D721Med (cell line): ENCODE measurements at regions not wholly inside any gene's neighbourhood (a gene's known extent, or its start where the extent isn't known, plus 50 kb on each side); places are given as distances from the start of the nearest gene placed in this dataset.

Experiments
- DNase-seq: peaks from one replicate; pipeline ENCODE4 v3.0.0; 2011; ENCODE audit warnings: low spot score; ENCODE audit not compliant: insufficient read length
- FAIRE-seq: peaks from 2 replicates; lab custom pipeline; 2011; peaks lifted over from hg19 to GRCh38; lab: Jason Lieb, UNC
- TF ChIP-seq, protein P1 (sequence below): IDR thresholded peaks from 2 replicates; pipeline ENCODE4 v1.5.1; 2012; ENCODE audit warnings: mild to moderate bottlenecking, control low read depth; ENCODE audit not compliant: insufficient read depth; ENCODE audit errors: missing control alignments

GRCh38 chr11:95352733-95353346 is 121.8 kb upstream of the SESN3 start:
- TF ChIP-seq, protein P1, sequence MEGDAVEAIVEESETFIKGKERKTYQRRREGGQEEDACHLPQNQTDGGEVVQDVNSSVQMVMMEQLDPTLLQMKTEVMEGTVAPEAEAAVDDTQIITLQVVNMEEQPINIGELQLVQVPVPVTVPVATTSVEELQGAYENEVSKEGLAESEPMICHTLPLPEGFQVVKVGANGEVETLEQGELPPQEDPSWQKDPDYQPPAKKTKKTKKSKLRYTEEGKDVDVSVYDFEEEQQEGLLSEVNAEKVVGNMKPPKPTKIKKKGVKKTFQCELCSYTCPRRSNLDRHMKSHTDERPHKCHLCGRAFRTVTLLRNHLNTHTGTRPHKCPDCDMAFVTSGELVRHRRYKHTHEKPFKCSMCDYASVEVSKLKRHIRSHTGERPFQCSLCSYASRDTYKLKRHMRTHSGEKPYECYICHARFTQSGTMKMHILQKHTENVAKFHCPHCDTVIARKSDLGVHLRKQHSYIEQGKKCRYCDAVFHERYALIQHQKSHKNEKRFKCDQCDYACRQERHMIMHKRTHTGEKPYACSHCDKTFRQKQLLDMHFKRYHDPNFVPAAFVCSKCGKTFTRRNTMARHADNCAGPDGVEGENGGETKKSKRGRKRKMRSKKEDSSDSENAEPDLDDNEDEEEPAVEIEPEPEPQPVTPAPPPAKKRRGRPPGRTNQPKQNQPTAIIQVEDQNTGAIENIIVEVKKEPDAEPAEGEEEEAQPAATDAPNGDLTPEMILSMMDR, result no peak
- DNase-seq (no peak), FAIRE-seq (no peak)

DNA sequence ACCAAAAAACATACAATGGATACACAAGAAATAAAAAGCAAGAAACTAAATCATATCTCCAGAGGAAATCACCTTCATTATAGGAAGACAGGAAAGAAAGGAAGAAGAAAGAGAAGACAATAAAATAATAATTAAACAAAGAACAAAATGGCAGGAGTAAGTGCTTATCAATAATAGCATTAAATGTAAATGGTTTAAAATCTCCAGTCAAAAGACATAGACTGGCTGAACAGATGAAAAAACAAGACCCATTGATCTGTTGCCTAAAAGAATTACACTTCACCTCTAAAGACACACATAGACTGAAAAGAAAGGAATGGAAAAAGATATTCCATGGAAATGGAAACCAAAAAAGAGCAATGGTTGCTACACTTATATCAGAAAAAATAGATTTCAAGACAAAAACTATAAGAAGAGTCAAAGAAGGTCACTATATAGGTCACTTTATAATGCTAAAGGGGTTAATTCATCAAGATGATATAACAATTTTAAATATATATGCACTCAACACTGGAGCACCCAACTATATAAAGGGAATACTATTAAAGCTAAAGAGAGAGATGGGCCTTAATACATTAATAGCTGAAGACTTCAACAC is 118.4 kb upstream of the SESN3 start:
- DNase-seq (no peak), FAIRE-seq (no peak)
- TF ChIP-seq, protein P1, result no peak

DNA sequence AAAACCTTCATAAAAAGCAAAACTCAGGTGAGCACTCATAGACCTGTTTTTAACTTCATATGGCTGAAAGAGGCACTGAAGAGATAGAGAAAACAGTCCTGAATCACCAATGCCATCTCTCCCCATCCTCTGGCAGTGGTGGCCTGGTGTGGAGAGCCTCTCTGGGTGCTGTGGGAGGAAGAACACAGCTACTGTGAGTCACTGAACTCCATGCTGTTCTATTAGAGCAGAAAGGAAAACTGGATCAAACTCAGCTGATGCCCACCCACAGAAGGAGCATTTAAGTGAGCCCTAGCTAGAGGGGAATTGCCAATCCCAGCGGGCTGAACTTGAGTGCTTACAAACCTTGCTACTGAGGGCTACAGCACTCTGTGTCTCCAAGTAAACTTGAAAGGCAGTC is 115.3 kb upstream of the SESN3 start:
- FAIRE-seq (no peak), DNase-seq (no peak)
- TF ChIP-seq, protein P1, result no peak

DNA sequence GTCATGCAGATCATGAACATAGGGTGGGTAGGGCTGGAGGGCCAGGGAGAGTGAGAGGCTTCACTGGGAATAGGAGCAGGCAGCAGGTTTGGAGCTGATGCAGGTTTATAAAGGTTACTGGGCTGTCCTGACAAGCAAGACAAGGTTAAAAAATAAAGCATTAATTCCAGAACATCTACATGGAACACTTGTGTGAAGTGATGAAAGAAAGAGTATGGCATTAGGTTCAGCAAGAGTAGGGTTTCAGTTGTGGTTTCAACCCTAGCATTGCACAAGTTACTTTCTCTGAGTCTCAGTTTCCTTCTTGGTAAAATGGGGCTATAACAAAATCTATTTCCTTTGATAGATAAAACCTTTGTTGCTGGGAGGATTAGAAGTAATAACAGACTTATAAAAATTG is 114.6 kb upstream of the SESN3 start:
- TF ChIP-seq, protein P1, result no peak
- no peak for DNase-seq
- FAIRE-seq, result no peak

DNA sequence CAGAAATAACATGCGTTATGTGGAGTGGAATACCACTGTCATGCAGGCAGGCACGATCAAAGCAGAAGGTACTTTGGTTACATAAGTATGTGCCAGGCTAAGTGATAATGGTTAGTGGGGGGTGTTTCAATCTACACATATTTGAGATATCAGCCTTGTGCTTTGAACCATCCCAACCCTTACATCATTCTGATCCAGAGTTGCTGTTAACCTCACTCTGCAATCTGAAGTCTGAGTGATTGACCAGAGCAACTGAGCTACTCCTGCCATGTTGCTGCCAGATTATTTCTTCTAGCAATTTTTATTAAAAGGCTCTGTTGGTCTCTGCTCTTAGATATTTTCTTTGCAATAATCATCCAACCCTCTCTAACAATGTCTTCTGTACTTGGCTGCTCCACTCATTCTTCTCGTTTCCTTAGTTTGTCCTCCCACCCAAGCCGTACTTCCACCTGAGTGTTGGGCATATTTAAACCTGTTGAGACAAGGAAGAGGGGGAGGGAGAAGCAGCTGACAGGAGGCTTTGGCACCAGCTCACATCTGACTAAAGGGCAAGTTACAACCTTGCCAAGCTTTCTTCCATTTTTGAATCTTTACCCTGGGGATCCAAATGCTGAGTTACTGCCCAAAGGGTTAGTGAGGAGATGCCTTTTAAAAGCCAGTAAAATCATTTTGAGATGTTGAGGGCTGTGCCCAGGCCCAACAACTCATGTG is 114.1 kb upstream of the SESN3 start:
- TF ChIP-seq, protein P1, result no peak

GRCh38 chr11:95341221-95341620 is 110.2 kb upstream of the SESN3 start:
- FAIRE-seq, result no peak
- TF ChIP-seq, protein P1, result no peak

More for the DNA sequence above, 114.1 kb upstream of the SESN3 start:
- FAIRE-seq (no peak), DNase-seq (no peak)

More at GRCh38 chr11:95341221-95341620, 110.2 kb upstream of the SESN3 start:
- no peak for DNase-seq
